ENCODE measurements at regions not wholly inside any gene's neighbourhood (a gene's known extent, or its start where the extent isn't known, plus 50 kb on each side); places are given as distances from the start of the nearest gene placed in this dataset.

DNA sequence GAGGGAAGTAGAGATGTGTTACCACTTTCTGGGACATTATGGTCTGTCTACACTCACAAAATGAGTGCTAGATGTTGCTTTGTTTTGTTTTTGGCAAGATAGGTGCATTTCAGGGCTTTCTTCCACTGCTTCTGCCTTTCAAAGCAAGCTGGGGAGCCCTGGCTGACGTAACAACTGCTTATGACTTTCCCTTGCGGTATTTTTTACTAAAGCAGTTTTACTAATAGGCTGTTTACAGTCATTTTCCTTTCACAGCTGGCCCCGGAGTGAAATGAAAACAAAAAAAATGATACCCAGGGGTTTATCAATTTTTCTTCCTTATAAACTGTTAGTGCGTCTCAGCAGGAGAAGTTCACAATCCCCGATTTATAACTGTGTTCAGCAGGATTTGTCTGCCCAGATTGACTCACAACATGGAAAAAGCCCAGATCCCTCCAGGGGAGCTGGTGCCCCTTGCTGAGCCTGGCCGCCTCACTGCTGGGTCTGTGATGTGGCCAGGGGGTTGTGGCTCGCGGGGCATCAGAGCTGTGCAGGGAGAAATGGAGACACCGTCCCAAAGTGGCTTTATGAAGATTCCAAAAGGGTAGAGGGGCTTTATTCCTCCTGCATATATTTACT lies 184.4 kb upstream of the HS3ST3A1 start:
- TF ChIP-seq, protein P1, sequence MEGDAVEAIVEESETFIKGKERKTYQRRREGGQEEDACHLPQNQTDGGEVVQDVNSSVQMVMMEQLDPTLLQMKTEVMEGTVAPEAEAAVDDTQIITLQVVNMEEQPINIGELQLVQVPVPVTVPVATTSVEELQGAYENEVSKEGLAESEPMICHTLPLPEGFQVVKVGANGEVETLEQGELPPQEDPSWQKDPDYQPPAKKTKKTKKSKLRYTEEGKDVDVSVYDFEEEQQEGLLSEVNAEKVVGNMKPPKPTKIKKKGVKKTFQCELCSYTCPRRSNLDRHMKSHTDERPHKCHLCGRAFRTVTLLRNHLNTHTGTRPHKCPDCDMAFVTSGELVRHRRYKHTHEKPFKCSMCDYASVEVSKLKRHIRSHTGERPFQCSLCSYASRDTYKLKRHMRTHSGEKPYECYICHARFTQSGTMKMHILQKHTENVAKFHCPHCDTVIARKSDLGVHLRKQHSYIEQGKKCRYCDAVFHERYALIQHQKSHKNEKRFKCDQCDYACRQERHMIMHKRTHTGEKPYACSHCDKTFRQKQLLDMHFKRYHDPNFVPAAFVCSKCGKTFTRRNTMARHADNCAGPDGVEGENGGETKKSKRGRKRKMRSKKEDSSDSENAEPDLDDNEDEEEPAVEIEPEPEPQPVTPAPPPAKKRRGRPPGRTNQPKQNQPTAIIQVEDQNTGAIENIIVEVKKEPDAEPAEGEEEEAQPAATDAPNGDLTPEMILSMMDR (IDR thresholded peaks at IDR 0.05), result no peak
- no peak for TF ChIP-seq EZH2 (IDR thresholded peaks at IDR 0.05; ENCODE audit: borderline replicate concordance, insufficient read depth, low read depth, low read length, poor library complexity, severe bottlenecking)

Data from B cell (primary cell).